NCI-H2107 (cell line): ENCODE measurements at regions not wholly inside any gene's neighbourhood (a gene's known extent, or its start where the extent isn't known, plus 50 kb on each side); places are given as distances from the start of the nearest gene placed in this dataset.

Experiments
- DNase-seq: peaks from one replicate; lab custom pipeline; 2025; lab: John Stamatoyannopoulos, UW

DNA sequence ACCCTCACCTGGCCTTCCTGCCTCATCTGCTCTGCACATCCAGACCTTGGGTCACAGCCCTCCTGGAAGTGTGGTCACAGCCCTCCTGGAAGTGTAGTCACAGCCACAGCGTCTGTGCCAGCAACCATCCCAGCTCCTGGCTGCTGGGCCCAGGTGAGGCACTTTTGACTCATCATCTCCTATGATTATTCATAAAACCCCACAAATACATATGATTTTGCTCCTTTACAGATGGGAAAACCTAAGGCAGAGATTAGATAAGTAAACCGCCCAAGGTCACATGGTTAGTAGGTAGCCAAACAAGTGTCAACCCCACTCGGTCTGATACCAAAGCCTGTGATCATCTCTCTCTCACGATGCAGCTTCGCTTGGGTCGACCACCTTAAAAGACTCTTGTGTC, 94.3 kb downstream of the PRLHR start:
- no peak for DNase-seq

DNA sequence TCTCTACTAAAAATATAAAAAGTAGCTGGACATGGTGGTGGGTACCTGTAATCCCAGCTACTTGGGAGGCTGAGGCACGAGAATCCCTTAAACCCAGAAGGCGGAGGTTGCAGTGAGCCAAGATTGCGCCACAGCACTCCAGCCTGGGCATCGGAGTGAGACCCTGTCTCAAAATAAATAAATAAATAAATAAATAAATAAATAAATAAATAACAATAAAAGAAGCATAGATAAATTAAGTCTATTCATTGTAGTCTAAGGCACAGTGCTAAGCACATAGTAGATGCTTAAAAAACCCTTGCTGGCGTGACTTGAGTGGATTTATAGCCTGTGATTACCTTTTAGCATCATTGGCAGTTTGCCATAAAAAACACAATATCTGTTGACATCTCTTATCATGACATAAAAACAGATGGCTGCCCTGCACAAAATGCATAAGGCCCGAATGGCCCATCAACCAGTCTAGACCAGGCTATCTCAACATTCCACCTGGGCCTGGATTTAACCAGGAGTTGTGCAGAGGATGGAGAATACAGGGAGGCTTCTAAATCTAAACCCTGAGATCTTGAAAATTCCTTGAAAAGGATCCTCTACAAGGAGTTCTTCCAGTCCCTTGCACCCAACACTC, 94.9 kb downstream of the PRLHR start:
- DNase-seq = no peak

DNA sequence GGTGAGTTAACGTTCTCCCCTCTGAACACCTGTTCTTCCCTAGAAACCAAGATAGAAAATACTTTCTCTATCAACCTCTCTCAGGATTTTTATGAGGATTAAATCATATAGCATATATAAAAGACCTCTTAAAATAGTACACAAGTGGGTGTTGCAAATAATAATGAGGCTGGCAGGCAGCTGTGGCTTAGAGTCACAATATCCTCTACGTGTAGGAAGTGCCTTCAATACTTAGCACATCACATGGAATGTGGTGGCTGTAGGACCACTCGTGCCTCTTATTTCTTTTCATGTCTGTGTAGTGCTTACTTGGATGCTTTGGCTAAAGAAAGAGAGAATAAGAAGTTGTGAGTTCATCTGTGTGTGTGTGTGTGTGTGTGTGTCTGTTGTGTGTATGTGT, 96.3 kb downstream of the PRLHR start:
- DNase-seq = no peak

DNA sequence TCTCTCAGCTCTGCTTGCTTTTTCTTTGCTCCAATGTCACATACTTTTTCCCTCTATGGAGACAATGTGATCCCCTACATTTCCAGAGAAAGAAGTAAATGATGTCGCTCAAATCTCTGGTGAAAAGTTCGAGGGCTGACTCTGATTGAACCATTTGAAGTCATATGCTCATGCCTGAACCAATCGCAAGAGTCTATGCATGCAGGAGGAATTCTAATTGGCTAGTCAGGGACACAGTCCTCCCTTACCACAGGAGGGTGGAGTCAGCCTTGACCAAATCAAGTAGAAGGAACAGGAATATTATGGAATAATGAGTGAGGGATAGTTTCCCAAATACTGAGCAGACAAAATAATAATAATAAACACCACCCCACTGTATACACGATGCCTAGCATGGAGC, 96.8 kb downstream of the PRLHR start:
- no peak for DNase-seq

DNA sequence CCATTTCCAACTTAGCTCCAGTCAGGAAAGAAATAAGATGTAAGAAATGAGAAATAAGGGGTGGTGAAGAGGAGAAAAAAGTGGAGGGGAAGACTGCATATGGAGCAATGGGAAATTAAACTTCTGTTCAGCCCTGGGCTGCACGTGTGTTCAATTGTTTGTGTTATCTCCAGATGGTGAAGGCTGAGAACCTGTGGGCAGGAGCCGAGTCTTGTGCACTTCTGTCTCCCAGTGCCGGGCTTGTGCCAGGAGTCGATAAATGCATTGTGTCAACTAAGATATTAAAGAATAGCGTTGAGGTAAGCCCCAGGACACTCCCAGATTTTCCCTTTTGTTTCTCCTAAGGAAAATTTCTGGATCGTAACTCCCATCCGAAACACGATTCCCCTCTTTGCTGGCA, 98.2 kb downstream of the PRLHR start:
- DNase-seq = no peak

DNA sequence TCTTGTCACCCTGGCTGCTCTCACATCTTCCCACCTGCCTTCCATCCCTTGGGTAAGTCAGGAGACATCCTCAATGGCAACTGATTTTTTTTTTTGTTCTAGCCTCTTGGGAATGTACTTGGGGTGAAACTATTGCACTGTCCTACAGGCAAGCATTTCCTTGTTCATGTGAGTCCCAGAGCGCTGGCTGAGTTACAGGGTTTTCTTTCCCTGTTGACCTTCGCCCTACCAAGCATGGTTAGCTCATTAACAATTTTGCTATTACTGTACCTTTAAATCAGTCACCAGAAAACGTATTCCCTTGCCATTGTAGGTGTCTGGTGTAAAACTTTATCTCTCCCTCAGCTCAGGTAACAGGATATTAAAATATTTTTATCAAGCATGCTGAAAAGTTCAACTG, 98.9 kb downstream of the PRLHR start:
- DNase-seq = no peak

DNA sequence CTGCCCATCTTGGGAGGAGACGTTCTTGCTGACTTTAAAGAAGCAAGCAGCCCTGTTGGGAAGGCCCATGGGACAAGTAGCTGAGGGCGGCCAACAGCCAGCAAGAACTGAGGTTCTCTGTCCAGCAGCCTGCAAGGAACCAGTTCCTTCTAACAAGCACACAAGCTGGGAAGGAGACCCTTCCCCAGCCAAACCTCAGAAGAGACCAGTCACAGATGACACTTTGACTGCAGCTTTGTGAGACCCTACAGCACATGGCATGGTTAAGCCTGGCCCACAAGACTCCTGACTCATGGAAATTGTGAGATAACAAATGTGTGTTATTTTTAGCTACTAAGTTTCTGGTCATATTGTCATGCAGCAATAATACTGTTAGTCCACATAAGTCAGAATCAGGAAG, 99.9 kb downstream of the PRLHR start:
- DNase-seq = no peak

DNA sequence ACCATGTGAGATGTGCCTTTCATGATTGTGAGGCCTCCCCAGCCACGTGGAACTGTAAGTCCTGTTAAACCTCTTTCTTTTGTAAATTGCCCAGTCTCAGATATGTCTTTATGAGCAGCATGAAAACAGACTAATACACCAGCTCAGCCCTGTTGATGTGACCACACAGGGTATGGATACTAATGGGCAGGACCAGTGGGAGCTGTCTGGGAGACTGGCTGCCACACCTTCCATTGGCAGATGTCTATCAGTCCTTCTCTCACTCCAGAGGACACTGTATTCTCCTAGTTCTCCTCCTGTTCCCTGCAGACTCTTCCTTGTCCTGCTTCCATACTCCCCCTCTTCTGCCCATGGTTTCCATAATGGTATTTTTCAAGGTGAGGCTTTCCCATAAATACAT, 104.4 kb downstream of the PRLHR start:
- DNase-seq = no peak

- DNase-seq = no peak
Measured at GRCh38 chr10:118488710-118489497, 106.5 kb downstream of the PRLHR start.

DNA sequence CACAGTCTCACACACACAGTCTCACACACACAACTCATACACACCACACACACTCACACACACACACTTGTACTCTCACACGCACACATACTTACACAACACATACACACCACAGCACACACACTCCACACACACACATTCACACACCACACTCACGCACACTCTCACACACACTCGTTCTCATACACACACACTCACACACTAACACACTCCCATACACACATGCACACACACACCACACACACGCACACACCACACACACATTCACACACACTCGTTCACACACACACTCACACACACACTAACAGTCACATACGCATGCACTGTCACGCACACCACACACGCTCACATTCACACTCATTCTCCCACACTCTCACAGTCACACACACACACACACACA, 109.8 kb downstream of the PRLHR start:
- no peak for DNase-seq

GRCh38 chr10:118484152-118484871, 111.1 kb downstream of the PRLHR start:
- DNase-seq = no peak

DNA sequence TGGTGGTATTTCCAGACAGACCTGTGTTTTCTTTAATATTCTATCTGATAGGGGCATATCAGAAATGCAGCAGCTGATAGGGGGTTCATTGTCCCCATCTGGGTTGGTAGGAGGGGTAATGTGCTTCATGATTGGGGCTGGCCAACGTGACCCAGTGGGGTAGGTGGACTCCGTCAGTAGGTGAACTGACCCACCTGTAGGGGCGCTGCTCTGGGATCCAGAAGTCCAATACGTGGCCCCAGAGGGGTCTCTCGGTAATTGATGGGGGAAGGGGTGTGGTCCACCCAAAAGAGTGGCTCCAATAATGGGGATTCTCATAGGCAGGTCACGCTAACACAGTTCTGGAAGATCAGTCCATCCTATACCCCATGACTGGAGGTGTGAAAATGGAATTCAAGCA, 112.0 kb downstream of the PRLHR start:
- DNase-seq = no peak

GRCh38 chr10:118482393-118483331, 112.8 kb downstream of the PRLHR start:
- no peak for DNase-seq

DNA sequence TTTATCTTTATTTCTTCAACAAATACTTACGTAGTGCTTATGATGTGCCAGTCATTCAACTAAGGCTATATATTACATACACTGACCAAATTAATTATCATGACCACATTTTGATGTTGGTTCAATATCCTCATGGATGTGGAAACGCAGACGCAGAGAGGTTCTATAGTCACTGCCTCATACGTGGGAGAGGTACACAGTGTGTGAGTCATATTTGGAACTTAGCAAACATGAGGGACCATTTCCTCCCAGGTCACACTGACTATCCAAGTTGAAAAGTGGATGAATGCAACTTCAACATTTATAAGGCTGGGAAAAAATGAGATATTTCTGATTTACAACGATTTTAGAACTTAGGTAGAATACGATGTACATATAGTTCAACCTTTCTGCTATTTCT, 113.6 kb downstream of the PRLHR start:
- no peak for DNase-seq

DNA sequence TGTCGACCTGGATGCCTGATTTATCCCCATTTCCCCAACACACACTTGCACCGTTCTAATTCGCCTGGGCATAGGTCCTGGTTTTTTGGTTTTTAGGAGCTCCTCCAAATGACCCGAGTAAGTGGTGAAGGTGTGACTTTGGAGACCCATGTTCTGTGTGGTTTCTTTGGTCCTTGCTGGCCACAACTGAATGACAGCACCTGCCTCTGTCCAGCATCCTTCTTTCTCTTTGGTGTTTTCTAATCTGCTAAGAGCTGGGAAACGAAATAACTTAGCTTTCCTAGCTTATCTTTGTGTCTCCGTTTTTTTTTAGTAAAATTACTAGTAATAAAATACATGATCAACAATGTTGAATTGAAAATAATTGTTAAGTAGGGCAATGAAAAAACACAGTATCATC, 120.2 kb downstream of the PRLHR start:
- no peak for DNase-seq

GRCh38 chr10:118474111-118474510, 121.3 kb downstream of the PRLHR start:
- DNase-seq = no peak

DNA sequence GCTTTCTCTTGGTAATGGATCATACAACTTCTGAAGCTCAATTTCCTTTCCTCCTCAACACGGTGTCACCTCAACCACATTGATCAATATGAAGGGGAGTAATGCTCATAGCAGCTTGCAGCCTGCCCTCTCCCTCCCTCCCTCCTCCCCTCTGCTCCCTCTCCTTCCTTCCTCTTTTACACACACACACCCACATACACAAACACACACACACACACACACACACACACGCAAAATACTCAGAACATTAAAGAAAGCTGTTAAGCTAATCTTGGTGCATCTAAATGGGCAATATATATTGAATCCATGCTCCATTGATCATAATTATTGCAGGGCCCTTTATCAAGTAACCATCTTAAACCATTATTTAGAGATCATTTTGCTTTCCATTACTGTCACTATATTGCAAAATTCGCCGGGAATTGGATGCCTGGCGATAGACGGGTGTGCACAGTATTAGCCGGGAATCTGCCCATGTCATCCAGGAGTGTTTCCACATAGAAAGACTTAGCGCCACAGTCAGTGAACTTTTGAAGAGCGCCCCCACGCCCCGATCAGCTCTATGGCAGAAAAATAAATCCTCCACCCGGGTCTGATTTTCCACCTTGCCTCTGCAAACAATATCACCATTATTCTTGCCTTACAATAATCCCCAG, 122.0 kb downstream of the PRLHR start:
- DNase-seq = no peak

- DNase-seq = no peak
Measured at GRCh38 chr10:118472415-118473304, 122.8 kb downstream of the PRLHR start.

- DNase-seq = no peak
Measured at GRCh38 chr10:118471863-118472262, 123.6 kb downstream of the PRLHR start.

DNA sequence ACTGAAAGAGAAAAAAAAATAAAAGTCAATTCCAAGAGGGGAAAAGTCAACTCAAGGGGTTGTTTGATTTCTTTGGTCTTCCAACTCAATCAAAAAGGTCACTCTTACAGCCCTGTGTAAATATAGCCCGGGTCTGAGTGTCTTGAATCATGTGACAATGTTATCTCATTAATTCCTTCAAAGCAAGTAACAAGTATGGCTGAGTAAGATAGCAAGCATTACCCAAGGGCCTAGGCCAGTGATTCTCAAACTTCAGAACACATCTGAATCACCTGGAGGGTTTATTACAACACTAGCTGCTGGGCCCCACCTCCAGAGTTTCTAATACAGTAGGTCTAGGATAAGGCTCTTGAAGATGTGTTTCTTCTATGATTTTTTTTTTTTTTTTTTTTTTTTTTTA, 125.0 kb downstream of the PRLHR start:
- DNase-seq = no peak

GRCh38 chr10:118467200-118467599, 125.1 kb upstream of the FAM204A start:
- DNase-seq = no peak
